H9 (cell line): ENCODE measurements at regions not wholly inside any gene's neighbourhood (a gene's known extent, or its start where the extent isn't known, plus 50 kb on each side); places are given as distances from the start of the nearest gene placed in this dataset.
"Not testable (repeated sequence)": the region's sequence is repeated elsewhere in the genome, so short reads cannot be mapped to it uniquely, and the experiment has no call there.

Experiments used
- DNase-seq: peaks from one replicate; pipeline ENCODE4 v3.0.0-alpha.2; 2017
- H2AFZ ChIP-seq: one replicate; pipeline ENCODE4 v1.6.1; 2013; ENCODE audit warnings: mild to moderate bottlenecking, low read length, control low read depth, moderate library complexity
- H2AK5ac ChIP-seq: 2 replicates; pipeline ENCODE4 v1.6.1; 2013; ENCODE audit warnings: low read length, control low read depth, mixed read lengths; ENCODE audit not compliant: insufficient read length
- H2BK120ac ChIP-seq: one replicate; pipeline ENCODE4 v1.6.1; 2013; ENCODE audit warnings: low read depth, mild to moderate bottlenecking, low read length, control low read depth, inconsistent platforms; ENCODE audit not compliant: poor library complexity, severe bottlenecking
- H2BK12ac ChIP-seq: 2 replicates; pipeline ENCODE4 v1.6.1; 2013; ENCODE audit warnings: low read length, control low read depth, mixed read lengths, low read depth; ENCODE audit not compliant: insufficient read length
- H2BK15ac ChIP-seq: 2 replicates; pipeline ENCODE4 v1.6.1; 2013; ENCODE audit warnings: low read depth, low read length, control low read depth
- H2BK20ac ChIP-seq: one replicate; pipeline ENCODE4 v1.6.1; 2013; ENCODE audit warnings: low read depth, mild to moderate bottlenecking, low read length, control low read depth, inconsistent platforms; ENCODE audit not compliant: poor library complexity, severe bottlenecking
- H2BK5ac ChIP-seq: 2 replicates; pipeline ENCODE4 v1.6.1; 2013; ENCODE audit warnings: low read length, control low read depth, mixed read lengths; ENCODE audit not compliant: insufficient read length
- H3K14ac ChIP-seq: 2 replicates; pipeline ENCODE4 v1.6.1; 2013; ENCODE audit warnings: low read length, control low read depth; ENCODE audit not compliant: insufficient read depth
- H3K18ac ChIP-seq: 2 replicates; pipeline ENCODE4 v1.6.1; 2013; ENCODE audit warnings: low read depth, mild to moderate bottlenecking, mixed read lengths, low read length, control low read depth; ENCODE audit not compliant: insufficient read length
- H3K23ac ChIP-seq: 2 replicates; pipeline ENCODE4 v1.6.1; 2013; ENCODE audit warnings: low read length, control low read depth, mixed read lengths, low read depth; ENCODE audit not compliant: insufficient read length
- H3K23me2 ChIP-seq: 2 replicates; pipeline ENCODE4 v1.6.1; 2013; ENCODE audit warnings: low read depth, mild to moderate bottlenecking, mixed read lengths, low read length, control low read depth; ENCODE audit not compliant: insufficient read length, poor library complexity, severe bottlenecking
- H3K27ac ChIP-seq: 2 replicates; pipeline ENCODE4 v1.5.1; 2013; ENCODE audit warnings: low read length, control low read depth, mixed read lengths, low read depth; ENCODE audit not compliant: insufficient read length
- H3K27me3 ChIP-seq: 2 replicates; pipeline ENCODE4 v1.6.1; 2013; ENCODE audit warnings: low read length, control low read depth, inconsistent platforms; ENCODE audit not compliant: insufficient read depth
- H3K4ac ChIP-seq: 2 replicates; pipeline ENCODE4 v1.6.1; 2013; ENCODE audit warnings: low read depth, mild to moderate bottlenecking, control low read depth, inconsistent platforms, low read length, moderate library complexity
- H3K4me1 ChIP-seq: 2 replicates; pipeline ENCODE4 v1.6.1; 2013; ENCODE audit warnings: low read length, control low read depth, inconsistent platforms; ENCODE audit not compliant: insufficient read depth
- H3K4me2 ChIP-seq: 2 replicates; pipeline ENCODE4 v1.6.1; 2013; ENCODE audit warnings: low read length, control low read depth, mixed read lengths; ENCODE audit not compliant: insufficient read length, insufficient read depth
- H3K56ac ChIP-seq: 2 replicates; pipeline ENCODE4 v1.6.1; 2013; ENCODE audit warnings: low read depth, mild to moderate bottlenecking, mixed read lengths, low read length, control low read depth; ENCODE audit not compliant: insufficient read length
- H3K79me1 ChIP-seq: 2 replicates; pipeline ENCODE4 v1.6.1; 2013; ENCODE audit warnings: low read depth, mild to moderate bottlenecking, moderate library complexity, low read length, control low read depth, inconsistent platforms; ENCODE audit not compliant: insufficient read depth, poor library complexity, severe bottlenecking
- H3K79me2 ChIP-seq: 2 replicates; pipeline ENCODE4 v1.6.1; 2013; ENCODE audit warnings: low read length, control low read depth, inconsistent platforms; ENCODE audit not compliant: insufficient read depth
- H3K9ac ChIP-seq: 2 replicates; pipeline ENCODE4 v1.6.1; 2013; ENCODE audit warnings: low read length, control low read depth, mixed read lengths; ENCODE audit not compliant: insufficient read length; ENCODE audit errors: extremely low read depth
- H3K9me3 ChIP-seq: one replicate; pipeline ENCODE4 v1.6.1; 2013; ENCODE audit warnings: low read depth, low read length, inconsistent platforms; ENCODE audit not compliant: control insufficient read depth
- H3T11ph ChIP-seq: one replicate; pipeline ENCODE4 v1.6.1; 2013; ENCODE audit warnings: mild to moderate bottlenecking, low read length, control low read depth, inconsistent platforms
- H4K20me1 ChIP-seq: one replicate; pipeline ENCODE4 v1.6.1; 2013; ENCODE audit not compliant: control insufficient read depth, insufficient read length, insufficient read depth
- H4K5ac ChIP-seq: 2 replicates; pipeline ENCODE4 v1.6.1; 2013; ENCODE audit warnings: low read depth, mild to moderate bottlenecking, mixed read lengths, low read length, control low read depth; ENCODE audit not compliant: insufficient read length
- H4K8ac ChIP-seq: replicated peaks from 2 replicates; pipeline ENCODE4 v1.6.1; 2013; ENCODE audit warnings: low read length, control low read depth, mixed read lengths, low read depth; ENCODE audit not compliant: insufficient read length
- H4K91ac ChIP-seq: 2 replicates; pipeline ENCODE4 v1.6.1; 2013; ENCODE audit warnings: low read depth, mild to moderate bottlenecking, moderate library complexity, mixed read lengths, low read length, control low read depth; ENCODE audit not compliant: insufficient read length
- H3K27ac Mint-ChIP-seq, 3 experiments: 2 replicates in 2 of 3; 3 replicates in 1 of 3; pipeline ENCODE4 v1.8.0; 2020 to 2021; ENCODE audit warnings: mixed read lengths in 3 of 3, mild to moderate bottlenecking in 1 of 3, moderate library complexity in 1 of 3
- H3K27me3 Mint-ChIP-seq: 2 replicates; pipeline ENCODE4 v1.8.0; 2021; ENCODE audit warnings: low read depth, mild to moderate bottlenecking, moderate library complexity, mixed read lengths
- H3K36me3 Mint-ChIP-seq, 3 experiments: 2 replicates in 2 of 3; 3 replicates in 1 of 3; pipeline ENCODE4 v1.8.0; 2020 to 2021; ENCODE audit warnings: low read depth in 3 of 3, mixed read lengths in 3 of 3; ENCODE audit not compliant: insufficient read depth in 1 of 3
- H3K4me1 Mint-ChIP-seq, 2 experiments: 2 replicates each; pipeline ENCODE4 v1.8.0; 2020; ENCODE audit warnings: mixed read lengths in 2 of 2
- H3K4me3 Mint-ChIP-seq, 2 experiments: 2 replicates in 1 of 2; 3 replicates in 1 of 2; pipeline ENCODE4 v1.8.0; 2020 to 2021; ENCODE audit warnings: mild to moderate bottlenecking in 2 of 2, mixed read lengths in 2 of 2, moderate library complexity in 1 of 2
- H3K9me3 Mint-ChIP-seq, 2 experiments: 2 replicates in 1 of 2; 3 replicates in 1 of 2; pipeline ENCODE4 v1.8.0; 2020; ENCODE audit warnings: mild to moderate bottlenecking in 2 of 2, mixed read lengths in 2 of 2, moderate library complexity in 1 of 2
- WGBS: extraction: QIAGEN DNeasy Blood & Tissue Kit; methylation state at CpG from one replicate; pipeline ENCODE4 v1.1.7; 2013; ENCODE audit warnings: missing lambda C conversion rate, low lambda C conversion rate, mixed read lengths; ENCODE audit not compliant: insufficient read length; ENCODE audit errors: extremely low coverage; 5-methylcytosine and 5-hydroxymethylcytosine counted together

- not testable (repeated sequence) for H3K4ac ChIP-seq, DNase-seq, H3K9ac ChIP-seq, H3K79me2 ChIP-seq, H2AK5ac ChIP-seq, H3K23me2 ChIP-seq, H3K9me3 ChIP-seq, H2AFZ ChIP-seq, H2BK12ac ChIP-seq, H3K4me2 ChIP-seq, H3K27ac Mint-ChIP-seq, H2BK15ac ChIP-seq, H3K27ac ChIP-seq, H3K56ac ChIP-seq, H3K4me3 Mint-ChIP-seq, H3K23ac ChIP-seq, H4K91ac ChIP-seq, H2BK5ac ChIP-seq, H3T11ph ChIP-seq, H3K27me3 ChIP-seq, H3K4me1 Mint-ChIP-seq, H4K8ac ChIP-seq, H4K20me1 ChIP-seq, H3K18ac ChIP-seq, H2BK20ac ChIP-seq, H4K5ac ChIP-seq, H3K14ac ChIP-seq, H3K79me1 ChIP-seq, H2BK120ac ChIP-seq, H3K4me1 ChIP-seq, H3K27me3 Mint-ChIP-seq
- WGBS, result no CpG with 5 or more reads among the region's 21 CpGs
- Mint-ChIP-seq H3K36me3 (peaks cover 12 to 29% (median 20%) of the 10 kb centered on the region in 3 experiments), H3K9me3 (peaks cover 29 to 31% of the 10 kb centered on the region in 2 experiments)
Observed at GRCh38 chr10:90119631-90120280, 418.4 kb downstream of the KIF20B start.
